GM12872 (cell line): ENCODE measurements at regions not wholly inside any gene's neighbourhood (a gene's known extent, or its start where the extent isn't known, plus 50 kb on each side); places are given as distances from the start of the nearest gene placed in this dataset.

Experiments used
- CTCF ChIP-seq: IDR thresholded peaks from 3 replicates; pipeline ENCODE4 v1.5.1; 2011; ENCODE audit warnings: low read depth, mild to moderate bottlenecking, low read length, moderate library complexity; ENCODE audit not compliant: insufficient read depth

DNA sequence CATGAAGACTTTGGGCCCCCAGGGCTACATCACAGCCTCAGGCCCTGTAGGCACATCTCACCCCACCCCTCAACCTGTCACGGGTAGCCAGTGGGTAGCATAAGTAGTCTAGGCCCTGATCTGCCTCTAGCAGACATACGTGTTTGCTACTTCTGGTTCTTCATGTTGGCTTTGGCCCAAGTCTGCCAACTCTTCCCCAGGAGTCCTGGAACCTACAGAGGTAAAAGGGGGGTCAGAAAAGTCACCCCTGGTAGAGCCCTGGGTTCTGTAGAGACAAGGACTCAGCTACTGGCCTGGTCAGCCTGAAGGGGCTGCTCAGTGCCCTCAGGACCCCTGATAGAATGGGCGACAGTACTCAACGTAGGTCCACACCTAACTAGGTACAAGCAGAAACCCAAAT, 67.5 kb upstream of the UNC5B start:
- TF ChIP-seq CTCF: no peak

DNA sequence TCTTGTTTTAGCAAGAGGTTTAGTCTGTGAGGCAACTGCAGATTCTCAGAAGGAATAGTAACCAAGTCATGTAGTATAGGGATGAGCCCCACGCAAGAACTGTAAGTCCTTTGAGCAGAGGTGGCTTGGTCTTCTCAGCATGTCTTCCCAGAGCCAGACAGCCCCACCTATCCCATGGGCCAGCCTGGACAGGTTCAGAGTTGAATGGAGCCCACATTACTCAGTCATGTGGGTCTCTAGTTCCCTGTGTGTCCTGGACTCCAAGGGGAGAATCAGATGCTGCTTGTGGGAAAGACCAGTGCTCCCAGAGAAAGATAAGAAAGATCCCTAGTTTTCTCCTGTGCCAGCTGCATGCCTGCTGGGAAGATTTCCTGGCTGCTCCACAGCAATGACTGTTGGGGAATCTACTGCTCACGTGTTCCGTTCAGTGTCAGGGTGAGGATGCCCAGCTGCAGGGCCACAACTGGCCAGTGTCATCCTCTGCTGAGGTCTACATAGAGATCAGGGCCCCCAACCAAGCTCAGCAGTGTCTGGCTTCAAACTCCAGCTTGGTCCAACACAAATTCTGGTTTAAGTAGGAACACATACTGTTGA, 66.9 kb upstream of the UNC5B start:
- no peak for TF ChIP-seq CTCF

GRCh38 chr10:71150796-71151195, 61.6 kb upstream of the UNC5B start:
- no peak for TF ChIP-seq CTCF

DNA sequence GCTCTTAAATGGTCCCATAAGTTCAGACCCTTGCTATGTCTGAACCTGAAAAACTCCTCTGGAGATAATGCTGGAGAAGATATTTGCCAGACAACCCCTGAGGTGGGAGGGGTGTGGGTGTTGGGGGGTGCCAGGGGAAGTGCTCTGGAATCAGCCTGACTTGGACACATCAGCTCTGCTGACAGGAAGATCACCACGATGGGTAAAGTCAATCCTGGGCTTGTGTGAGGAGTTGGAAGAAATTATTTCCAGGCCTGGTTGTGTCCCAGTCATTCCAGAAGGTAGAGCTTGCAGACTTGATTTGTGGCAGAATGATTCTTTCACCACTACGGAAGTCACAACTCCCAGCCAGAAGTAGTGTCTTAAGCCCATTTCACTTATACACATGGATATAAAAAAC, 60.3 kb upstream of the UNC5B start:
- TF ChIP-seq CTCF: no peak

DNA sequence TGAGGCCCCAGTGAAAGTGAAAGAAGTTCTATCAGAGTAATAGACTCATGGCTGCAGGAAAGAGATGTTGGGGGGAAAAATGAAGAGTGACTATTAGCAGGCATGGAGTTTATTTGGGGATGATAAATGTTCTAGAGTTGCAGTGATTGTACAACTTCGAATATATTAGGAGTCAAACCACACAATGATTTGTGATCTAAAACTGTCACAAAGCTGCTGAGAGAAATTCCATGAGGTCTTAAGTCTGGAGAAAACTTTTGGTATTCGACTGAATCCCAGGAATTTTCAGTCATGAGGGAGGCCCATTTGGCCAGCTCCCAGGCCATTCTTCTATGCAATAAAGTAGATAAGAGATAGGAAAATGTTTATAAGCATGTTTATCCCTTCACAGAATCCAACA, 55.9 kb upstream of the UNC5B start:
- no peak for TF ChIP-seq CTCF

GRCh38 chr10:71157435-71157834, 54.9 kb upstream of the UNC5B start:
- no peak for TF ChIP-seq CTCF

GRCh38 chr10:71158251-71158650, 54.1 kb upstream of the UNC5B start:
- no peak for TF ChIP-seq CTCF
